ENCODE measurements at regions not wholly inside any gene's neighbourhood (a gene's known extent, or its start where the extent isn't known, plus 50 kb on each side); places are given as distances from the start of the nearest gene placed in this dataset.

DNA sequence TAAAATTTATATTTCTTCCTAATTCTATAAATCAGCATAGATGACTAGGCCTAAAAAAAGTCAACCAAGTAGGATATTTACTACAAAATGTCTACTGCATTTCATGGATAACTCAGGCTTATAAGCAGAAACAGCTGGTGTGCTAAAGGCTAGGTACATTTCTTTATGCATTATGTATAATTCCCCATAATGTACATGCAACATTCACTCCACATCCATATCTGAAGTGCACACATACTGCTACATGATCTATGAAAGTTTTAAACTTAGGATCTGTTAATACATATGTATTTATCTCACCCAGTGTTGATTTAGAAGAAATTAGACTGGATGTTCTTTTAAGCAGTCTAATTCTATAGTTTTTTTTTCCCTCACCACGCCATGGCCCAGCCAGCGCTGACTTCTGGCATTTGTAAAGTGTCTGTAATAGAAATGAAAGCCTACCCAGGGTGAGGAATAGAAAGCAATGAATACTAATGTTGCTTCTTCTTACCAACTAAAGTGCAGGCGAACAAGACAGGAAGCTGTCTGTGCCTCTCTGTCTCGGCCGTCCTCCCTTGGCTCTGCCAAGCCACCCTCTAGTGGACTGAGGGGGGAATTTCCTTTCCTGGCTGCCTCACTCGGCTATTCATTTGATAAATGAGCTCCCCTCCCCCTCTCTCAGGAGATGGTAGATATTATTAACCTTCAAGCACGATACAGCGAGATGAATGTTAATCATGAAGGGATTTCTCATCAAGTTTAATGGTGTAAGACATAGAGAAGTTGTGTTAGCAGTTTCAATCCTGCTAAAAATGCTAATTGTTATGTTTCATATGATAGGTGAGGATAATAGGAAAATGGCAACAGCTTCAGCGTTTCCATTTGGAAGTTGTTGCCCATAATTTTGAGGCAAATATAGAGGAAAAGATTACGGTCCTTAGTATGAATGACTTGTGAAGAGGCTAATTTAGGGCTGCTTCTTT, 384.5 kb downstream of the MTX2 start:
- peak; percentile 83 for DNase-seq

DNA sequence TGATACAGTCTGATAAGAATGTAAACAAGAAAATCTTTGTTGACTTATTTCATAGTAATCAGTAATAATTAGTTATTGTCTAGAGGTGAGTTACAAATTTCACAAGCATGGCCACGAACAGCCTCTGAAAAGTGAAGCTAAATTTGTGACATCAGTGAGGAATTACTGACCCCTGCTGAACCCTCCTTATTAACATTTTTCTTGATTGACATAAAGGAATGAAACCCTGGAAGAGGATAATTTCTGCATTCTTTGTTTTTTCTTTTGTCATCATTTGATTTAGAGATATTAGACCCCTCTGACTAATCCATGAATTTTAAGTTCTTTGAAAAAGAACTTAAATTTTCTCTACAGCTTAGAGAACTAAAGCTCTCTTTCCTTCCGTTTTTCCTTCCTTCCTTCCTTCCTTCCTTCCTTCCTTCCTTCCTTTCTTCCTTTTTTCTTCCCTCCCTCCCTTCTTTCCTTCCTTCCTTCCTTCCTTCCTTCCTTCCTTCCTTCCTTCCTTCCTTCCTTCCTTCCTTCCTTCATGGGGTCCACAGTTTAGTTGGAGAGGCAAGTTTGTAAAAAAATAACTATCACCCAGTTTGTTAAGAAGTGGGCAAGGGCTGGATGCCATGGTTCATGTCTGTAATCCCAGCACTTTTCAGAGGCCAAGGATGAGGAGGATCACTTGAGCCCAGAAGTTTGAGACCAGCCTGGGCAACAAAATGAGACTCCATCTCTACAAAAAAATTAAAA, 387.0 kb downstream of the MTX2 start:
- DNase-seq: no peak

DNA sequence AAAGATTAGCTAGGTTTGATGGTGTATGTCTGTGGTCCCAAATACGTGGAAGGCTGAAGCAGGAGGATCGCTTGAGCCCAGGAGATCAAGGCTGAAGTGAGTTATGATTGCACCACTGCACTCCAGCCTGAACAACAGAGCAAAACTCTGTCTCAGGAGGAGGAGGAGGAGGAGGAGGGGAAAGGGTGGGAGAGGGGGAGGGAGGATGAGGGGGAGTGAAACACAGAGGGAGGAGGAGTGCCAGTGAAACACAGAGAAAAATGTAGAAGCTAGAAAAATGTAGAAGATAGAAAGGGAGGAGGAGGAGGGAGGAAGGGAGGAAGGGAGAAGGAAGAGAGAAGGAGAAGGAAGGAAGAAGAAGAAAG, 387.5 kb downstream of the MTX2 start:
- DNase-seq: no peak

DNA sequence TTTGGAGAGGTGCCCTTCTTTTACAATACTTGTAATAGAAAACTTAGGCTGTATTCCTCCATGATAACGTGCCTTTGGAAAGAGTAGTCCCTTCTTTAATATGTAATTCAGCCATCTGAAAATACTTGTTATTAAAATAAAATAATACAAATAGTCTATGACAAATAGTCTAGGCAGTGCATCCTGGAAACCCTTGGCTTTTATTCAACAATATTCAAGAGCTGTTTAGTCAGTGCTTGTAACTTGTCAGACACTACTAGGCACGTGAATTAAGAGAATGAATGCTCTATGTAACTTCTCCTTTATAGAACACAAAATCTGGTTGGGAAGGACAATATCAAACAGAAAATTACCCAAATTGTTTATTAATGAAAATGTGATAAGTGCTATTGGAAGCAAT, 388.2 kb downstream of the MTX2 start:
- DNase-seq: no peak

DNA sequence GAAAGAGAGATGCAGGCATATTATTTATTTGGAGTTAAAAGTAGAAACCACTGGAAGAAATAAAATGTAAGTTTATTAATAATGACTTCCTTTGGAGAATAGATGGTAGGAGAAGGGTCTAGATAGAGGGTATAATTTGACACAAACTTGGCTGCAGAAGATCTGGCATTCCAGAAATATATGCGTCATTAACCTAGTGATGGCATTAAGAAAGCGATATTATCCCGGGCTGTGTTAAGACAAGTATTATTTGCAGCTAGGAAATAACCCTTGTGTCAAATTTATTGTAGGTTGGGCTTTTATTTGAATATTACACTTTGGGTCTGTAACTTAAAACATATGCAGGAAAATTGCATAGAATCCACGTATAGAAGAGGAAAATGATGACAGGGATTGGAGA, 389.5 kb downstream of the MTX2 start:
- DNase-seq: no peak

DNA sequence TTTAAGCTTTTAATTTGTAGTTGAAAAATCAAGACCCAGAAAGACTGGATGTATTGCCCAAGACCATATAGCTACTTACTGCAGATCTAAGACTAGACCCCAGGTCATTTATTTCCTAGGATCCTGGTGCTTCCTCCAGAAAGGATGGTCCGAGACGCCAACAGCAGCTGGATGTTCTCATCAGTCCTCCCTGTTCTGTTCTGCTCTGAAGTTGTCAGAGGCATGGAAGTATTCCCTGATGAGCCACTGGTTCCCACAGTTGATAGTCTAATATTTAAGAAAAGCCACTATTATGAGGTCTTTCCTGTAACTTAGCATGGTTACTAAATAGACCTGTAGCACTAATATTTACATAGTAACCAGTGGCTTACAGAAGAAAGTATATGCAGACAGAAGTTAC, 393.5 kb downstream of the MTX2 start:
- DNase-seq: no peak

DNA sequence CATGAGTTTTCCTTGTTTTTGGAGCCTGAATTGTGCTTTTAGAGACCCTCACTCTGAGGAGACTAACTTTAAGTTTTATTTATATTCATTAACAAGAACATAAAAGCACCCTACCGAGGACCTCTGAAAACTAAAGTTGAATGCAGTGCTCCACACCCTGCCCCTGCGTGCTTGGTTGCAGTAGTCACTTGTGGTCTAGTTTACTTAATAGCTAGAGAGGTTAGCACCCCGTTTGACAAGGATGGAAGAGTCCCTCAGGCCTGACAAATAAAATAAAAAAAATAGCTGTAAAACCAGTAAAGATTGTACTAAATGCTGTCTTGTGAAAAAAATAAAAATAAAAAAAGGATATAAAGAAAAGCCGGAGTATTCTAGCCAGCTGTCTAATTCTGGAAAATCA, 395.2 kb downstream of the MTX2 start:
- DNase-seq: no peak

DNA sequence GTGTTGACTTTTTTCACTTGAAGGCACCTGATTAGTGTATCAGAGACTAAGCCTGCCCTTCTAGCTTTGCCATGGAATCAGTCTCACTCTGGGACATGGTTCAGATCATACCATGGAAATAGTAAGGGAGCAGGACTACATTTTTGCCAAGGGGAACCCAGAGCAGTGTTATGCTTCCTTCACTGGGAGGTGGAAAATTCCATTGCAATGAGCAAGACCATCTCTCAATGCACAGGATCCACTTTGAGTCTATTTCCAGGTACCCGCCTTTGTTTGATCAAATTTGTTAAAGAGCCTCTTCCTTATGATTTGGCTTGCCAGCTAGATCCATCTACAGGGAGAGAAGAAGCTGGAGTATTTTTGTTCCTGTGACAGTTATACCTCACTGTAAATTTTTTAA, 395.8 kb downstream of the MTX2 start:
- DNase-seq: no peak

DNA sequence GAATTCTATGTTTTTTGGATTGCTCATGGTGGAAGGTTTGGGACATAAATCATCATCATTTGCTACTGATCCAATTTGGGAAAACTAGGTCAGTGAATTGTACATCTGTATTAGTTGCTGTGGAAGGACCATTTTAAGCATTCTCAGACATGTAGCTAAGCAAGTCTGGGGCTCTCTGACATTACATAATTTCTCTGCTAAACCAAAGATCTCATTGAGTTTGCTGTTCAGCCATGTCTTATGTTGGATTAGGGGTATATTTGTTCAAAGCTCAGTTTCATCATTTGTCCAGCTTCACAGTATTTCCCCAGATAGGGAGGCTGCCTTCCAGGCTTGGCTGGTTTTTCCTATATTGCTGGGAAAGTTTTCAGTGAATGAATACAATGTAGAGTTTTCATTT, 399.7 kb downstream of the MTX2 start:
- DNase-seq: no peak

DNA sequence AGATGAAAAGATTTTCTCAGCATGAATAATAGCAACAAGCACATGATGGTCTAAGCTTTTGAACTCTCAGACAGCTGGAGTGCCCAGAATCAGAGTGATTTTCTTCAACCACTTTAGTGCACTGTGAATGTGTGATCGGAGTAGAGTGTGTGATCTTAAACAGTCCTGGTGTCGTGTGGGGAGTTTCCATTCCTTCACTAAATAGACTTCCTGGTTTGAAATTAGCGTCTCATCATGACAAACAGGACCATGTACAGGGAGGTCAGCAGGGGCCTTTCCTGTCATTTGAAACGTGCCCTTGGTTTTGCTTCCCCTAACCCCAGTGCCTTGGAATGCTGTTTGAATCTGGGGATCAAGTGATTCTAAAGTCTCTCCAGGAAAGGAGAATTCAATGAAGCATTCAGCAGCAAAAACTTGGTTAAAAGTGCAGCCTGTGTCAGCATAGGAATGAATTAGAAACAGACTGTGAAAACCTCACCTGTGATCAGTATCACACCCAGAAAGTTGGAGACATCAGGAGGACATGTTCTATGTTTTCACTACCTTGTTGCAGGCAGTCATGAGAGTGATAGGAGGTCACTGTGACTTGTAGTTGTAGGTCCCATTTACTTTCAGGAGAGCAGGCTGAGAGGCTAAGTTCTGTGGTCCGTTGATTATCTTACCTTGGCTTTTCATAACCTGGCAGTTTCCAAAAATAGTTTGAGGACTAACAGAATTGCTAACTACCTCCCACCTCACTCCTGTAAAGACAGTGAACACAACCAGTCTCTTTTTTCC, 400.3 kb downstream of the MTX2 start:
- no peak for DNase-seq

DNA sequence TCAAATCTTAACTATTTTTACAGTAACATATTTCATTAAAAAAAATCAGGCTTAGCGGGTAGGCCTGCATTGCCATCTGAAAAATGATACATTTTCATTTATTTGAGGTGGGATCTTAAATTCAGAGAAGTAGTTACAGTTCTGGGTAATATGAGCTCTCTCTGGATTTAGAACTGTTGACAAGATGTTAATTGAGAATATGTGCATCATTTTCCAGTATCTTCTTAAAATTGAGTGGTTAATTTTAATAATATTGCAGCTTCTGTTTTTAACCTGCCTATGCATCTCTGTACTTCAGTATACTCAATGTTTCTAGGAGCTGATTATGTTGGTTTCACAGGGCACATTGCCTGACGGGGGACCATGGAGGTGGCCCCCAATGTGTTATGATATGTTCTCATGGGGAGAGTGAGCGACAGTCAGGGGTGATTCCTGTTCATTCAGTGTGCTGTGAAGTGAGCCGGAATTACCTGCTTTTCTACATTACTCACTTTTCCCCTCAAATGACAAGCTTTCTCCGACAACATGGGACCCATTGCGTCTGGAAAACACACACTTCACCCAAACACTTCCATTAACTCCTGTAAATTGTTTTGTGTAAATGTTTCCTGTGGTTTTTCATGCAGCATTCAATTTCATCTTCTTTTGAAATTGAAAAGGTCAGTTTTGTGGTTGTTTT, 406.2 kb downstream of the MTX2 start:
- DNase-seq: no peak

DNA sequence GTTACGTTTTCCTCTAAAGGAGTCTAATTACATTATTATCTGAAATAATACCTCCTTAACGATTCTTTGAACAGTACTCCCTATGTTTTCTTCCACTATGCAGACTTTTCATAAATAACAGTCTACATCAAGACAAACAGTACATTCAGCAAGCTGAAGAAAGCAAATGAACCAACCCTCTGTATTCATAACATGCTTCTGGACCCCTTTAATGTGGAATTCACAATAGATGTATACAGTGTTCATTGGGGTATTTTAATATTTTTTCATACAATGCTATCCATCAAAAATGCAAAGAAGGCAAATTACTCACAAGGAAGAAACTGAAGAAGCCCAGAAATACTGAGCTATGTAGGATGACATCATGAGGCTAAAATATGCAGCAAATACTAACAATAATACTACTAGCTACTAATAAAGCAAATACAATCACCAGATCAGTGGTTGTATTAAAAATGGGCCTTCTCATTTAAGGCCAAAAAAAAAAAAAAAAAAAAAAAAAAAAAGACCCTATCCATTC, 408.6 kb downstream of the MTX2 start:
- DNase-seq: no peak

DNA sequence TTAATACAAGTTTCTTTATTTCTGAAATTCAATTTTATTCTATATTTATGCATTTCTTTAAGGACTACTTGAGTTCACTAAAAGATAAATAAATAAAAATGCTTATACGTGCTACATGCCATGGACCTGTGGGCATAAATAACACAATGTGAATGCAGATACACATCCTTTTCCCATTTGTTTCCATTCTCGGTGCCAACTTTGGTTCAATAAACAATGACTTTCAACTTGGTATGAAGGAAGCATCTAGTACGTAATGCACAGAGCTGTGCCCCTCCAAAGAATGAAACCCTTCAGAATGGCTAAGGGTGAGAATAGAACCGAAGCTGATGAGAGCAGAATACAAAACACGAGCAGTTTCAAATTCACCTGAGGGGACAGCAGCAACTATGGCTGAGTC, 409.3 kb downstream of the MTX2 start:
- DNase-seq: no peak

DNA sequence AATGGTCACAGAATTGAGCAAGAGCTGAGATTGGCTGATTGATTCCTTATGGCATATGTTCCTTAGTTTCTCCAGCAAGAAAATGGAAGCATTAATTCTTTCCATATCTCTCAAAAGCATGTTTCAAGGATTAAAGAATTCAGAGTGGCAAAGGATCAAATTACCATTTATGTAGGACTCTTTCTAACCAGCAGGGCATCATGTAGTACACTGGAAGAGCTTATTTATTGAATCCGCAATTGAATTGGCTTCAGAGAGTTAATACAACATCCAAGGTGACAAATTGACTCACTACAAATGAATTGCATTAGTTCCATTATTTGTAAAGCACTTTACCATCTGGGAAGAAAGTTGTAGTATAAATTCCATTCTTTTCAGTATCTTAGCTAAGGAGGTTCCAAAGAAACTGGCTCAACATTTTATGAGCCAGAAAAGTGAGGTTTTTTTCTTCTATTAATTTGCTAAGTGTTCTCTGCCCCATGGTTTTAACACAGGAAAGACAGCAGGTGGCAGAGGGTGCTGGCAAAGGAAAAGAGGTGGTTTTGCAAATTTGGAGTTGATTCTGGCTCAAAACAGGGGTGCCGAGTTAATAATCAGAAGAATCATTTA, 409.9 kb downstream of the MTX2 start:
- DNase-seq: peak; percentile 7

DNA sequence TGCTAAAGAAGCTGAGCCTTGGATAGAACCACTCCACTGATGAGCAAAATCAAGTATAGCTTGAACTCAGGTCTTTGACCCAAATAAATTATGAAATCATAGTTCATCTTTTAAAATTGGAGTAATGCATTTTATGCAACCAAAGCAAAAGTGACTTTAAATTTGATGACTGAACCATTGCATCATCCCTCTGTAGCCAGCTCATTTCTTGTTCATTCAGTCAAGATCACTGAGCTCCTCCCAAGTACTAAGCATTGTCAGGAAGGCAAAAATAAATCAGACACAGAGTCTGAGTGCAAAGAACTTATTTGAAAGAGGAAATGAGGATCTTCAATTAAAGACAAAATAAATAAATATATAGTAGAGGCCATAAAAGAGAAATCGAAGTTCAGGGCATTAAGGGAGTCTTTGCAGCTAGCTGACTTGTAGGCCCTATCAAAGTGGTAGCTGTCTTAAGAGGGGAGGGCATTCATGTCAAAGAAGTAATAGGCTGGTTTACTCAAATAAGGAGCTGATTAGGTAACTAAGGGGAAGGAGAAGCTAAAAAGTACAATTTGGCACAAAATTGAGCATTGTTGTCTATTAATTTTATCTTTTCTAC, 411.8 kb downstream of the MTX2 start:
- DNase-seq: no peak

DNA sequence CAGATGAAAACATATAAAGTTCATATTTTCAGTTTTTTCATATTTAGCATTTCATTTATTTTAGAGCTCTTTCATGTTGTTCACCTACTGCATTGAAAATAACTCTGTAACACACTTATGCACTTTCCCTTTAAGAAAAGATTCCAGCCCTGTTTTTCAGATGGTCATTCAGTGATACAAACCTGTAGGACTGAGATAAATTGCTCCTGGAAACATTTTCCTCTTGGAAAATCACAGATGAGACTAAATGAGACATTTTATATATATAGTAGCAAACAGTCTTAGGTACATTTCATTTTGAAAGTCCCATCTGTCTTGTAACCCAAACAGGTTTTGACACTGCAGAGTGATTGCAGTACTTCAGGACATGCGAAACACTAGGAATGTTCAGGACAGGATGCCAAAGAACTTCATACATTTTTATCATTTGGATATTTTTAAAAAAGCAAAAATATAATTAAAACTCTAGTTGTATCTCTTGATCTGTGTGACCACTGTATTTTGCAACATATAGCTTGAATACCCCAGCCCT, 412.4 kb downstream of the MTX2 start:
- DNase-seq: no peak

DNA sequence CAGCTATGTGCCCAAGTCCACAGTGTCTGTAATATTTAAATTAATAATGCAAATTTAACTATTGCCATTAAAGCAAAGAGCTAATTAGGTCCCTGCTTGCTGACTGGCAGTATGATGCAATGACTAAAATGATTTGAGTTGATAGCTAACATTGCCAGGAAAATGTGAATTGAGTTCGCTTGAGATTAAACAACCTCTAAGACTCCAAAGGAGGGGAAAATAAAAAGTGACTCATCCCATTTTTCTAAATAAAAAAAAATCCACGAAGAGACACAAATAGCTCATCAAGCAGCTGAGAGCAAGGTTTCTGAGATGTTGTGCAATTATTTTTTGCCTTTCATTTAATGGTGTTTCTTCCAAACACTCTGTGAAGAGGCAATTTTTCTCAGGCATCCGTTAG, 413.0 kb downstream of the MTX2 start:
- no peak for DNase-seq

DNA sequence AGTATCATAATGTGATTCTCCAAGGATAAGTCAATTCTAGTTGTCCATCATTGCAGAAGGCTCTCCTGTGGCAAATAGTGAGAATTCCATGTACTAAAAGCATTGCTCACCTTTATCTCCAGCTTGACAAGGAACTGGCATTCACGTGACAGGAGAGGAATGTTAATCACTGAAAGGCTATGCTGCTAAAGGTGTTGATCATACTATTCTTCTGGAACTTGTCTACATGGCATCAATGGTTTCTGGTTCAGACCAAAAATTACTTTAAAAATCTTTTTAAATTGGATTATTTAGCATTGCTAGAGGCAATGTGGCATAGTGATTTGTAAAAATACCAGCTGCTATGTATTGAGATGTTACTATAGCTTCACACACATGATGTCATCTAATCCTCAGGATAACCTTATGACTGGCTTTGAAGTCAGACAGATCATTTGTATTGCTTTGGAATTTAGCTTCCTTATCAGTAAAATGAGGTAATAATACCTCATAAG, 414.4 kb downstream of the MTX2 start:
- no peak for DNase-seq

DNA sequence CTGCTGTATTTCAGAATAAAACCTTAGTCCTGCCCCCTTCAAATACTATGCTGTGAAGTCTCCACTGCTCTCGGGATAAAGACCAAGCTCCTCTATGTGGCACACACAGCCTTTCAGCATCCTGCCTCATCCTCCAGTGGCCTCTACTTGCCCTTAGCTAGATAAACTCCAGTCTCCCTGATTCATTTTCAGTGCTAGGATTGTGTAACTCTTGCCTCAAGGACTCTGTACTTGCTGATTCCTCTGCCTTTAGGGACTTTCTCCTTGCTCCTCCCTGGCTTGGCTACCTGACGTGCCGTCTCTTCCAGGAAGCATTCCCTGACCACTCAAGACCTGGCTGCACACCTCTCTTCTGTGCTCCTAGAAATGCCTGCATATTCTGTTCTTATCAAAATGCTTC, 416.7 kb downstream of the MTX2 start:
- DNase-seq: no peak

DNA sequence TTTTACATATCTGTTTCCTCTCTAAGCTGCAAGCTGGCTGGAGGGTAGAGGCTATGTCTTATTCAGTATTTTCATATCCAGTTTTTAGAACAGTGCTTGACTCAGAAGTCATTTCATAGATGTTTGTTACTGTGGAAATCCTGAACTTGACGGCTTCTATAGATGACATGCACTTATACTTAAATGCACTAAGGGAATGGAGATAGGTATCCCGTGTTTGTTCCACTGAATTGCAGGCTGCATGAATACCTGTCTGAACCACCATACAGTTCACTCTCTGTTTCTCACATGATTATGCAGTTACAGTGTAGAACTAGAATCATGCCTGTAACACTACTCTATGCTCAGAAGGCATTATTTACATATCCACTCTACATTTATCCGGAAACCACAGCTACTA, 417.1 kb downstream of the MTX2 start:
- DNase-seq: no peak

DNA sequence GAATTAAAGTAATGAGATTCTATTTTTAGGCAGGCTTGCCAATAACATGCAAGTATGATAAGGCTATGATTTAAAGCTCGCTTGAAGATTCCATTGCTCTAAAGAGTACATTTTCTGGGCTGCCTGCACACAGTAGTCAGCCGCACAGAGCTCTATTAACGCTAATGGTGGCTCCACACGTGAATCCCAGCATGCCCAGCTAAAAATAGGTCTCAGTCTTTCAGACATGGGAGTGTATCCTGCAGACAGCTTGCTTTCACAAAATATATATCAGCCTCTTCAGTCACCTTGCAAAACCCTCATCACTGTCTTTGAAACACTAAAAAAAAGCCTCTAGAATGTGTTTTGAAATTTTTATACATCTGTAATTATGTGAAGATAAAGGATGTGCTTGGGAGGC, 418.1 kb downstream of the MTX2 start:
- DNase-seq: no peak

All from NCI-H69 (cell line).